ENCODE measurements at regions not wholly inside any gene's neighbourhood (a gene's known extent, or its start where the extent isn't known, plus 50 kb on each side); places are given as distances from the start of the nearest gene placed in this dataset.

DNA sequence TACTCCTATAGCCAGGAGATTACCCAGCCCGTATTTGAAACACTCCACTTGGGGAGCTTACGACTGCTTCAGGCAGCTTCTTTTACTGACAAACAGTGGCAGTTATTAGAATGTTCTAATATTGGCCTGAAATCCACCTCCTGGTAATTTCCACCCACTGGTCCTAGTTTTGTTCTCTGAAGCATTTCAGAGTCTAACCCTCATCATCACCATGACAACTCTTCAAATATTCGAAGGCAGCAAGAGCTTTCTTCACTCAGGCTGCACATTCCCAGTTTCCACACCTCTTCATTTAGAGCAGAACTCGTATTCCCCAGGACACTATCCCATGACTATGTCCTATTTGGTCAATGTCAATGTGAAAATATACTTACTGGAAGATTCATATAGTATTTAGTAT, 325.6 kb downstream of the UBE3D start:
- DNase-seq (ENCODE audit: low spot score), result no peak

DNA sequence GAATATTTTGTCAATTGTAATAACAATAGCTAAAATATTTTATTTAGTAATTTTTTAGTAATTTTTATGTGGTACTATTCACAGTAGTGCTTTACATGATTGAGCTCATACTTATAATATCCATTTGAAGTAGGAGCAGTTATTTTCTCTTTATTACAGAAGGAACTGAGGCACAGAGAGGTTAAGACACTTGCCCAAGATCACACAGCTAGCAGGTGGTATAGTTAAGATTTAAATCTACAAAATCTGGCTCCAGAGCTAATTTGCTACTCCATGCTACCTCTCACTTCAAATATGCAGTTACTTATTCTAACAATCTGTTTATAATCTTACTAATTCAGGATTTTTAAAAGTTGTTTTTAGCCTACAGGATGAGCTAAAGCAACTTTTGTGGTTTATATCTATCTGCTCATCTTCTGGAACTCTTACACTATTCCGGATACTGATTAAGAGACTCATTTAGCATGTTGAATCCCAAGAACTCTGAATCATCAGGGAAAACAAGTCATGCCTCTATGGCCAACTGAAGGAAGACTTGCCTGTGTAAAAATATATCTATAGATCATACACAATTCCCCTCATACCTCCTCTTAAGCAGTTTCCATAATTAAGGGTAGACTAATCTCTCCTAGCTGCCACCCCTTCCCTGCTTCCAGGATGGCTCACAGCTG, 324.2 kb downstream of the UBE3D start:
- no peak for DNase-seq (ENCODE audit: low spot score)

GRCh38 chr6:82741996-82742385, 323.6 kb downstream of the UBE3D start:
- no peak for DNase-seq (ENCODE audit: low spot score)

GRCh38 chr6:82744286-82745015, 321.2 kb downstream of the UBE3D start:
- DNase-seq (ENCODE audit: low spot score), result no peak

DNA sequence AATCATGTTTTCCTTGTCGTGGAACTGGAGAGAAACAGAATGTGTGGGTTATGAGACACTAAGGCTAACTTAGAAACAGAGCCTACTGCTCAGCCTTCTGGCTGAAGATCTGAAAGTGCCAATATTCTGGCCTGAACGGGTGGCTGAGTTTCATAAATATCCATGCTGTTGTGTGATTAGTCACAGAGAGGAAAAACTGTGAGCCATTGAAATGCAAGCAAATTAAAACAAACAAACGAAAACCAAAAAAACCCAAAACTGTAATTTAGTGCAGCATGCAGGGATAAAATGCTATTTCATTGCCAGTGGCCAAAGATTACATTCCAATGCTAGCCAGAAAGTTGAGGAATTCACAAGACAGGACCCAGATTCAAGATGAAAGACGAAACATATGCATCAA, 315.1 kb downstream of the UBE3D start:
- DNase-seq (ENCODE audit: low spot score), result no peak

DNA sequence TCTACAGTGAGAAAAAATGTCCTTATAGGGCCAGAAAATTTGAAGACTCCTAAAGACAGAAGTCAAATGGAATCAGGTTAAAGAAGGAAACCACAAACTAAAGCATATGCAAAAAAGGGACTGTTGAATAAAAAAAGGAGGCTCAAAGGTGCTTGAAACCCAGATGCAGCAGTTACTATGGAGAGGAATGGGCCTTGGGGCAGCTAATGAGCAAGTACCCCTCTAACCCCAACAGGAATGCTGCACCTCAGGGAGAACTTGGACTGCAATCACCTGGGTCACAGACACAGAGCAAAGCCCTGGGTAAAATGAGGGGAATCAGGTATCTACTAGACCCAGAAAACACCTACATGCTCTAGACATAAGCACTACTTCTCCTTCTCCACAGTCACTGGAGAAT, 313.9 kb downstream of the UBE3D start:
- no peak for DNase-seq (ENCODE audit: low spot score)

- no peak for DNase-seq (ENCODE audit: low spot score)
Measured at GRCh38 chr6:82761674-82762345, 303.8 kb downstream of the UBE3D start.

DNA sequence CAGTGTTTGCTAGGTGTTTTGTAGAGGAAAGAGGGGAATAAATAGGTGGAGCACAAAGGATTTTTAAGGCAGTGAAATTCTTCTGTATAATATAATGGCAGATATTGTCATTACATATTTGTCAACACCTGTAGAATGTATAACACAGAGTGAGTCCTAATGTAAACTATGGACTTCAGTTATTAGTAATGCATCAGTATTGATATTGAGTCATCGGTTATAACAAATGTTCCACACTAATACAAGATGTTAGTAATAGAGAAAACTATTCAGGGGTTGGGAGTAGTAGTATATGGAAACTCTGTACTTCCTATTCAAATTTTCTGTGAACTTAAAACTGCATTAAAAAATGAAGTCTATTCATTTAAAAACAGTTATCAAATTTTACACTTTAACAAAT, 299.2 kb downstream of the UBE3D start:
- DNase-seq (ENCODE audit: low spot score), result no peak

DNA sequence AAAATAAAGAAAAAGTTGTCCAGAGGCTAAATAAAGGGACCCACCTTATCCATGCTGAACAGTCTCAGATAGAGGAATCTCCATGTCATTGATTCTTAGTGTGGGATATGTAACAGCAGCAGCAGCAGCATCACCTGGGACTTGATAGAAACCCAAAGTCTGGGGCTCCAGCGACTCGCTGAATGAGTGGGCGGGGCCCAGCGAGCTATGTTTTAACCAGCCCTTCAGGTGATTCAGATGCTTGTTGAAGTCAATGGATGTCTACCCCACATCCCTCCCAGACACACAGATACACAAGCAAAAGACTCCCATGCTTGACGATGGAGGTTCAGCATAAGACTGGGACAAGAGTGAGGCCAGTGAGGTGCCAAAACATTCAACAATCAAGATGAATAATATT, 298.6 kb downstream of the UBE3D start:
- no peak for DNase-seq (ENCODE audit: low spot score)

DNA sequence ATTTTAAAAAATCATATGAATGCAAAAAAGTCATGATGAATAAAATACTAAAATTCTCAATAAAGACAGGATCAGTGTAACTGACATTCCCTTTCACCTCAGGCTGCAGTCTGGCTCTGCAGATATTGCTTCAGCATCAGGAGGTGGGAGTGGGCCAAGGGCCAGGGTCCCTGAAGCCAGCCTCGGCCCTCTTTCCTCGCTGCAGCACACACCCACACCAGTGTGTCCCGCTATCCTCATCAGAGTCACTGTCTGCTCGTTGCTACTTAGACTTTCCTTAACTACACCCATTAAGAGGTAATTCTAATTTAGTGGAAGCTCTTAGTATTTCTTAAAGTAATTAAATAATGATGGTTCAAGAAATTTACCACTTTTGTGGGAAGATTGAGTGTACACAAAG, 298.2 kb downstream of the UBE3D start:
- DNase-seq (ENCODE audit: low spot score), result no peak

- no peak for DNase-seq (ENCODE audit: low spot score)
Measured at GRCh38 chr6:82772851-82773717, 292.6 kb downstream of the UBE3D start.

- no peak for DNase-seq (ENCODE audit: low spot score)
Measured at GRCh38 chr6:82775361-82775760, 290.3 kb downstream of the UBE3D start.

GRCh38 chr6:82775981-82776380, 289.7 kb downstream of the UBE3D start:
- DNase-seq (ENCODE audit: low spot score), result no peak

- DNase-seq (ENCODE audit: low spot score), result no peak
Measured at GRCh38 chr6:82779041-82779440, 286.6 kb downstream of the UBE3D start.

DNA sequence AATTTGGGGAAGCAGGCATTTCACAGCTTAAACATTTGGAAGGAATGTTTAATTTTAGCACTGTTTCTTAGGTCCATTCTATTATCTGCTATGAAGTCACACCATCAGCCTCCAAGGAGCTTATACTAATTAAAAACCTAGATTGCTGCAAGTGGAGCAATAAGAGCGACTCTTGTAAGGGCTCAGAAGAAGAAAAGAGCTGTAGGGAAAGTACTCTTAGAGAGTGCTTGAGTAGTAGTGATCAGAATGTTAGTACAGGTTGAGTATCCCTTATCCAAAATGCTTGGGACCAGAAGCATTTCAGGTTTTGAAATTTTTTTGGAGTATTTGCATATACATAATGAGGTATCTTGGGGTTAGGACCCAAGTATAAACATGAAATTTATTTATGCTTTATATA, 285.3 kb downstream of the UBE3D start:
- no peak for DNase-seq (ENCODE audit: low spot score)

GRCh38 chr6:82781620-82782204, 283.9 kb downstream of the UBE3D start:
- no peak for DNase-seq (ENCODE audit: low spot score)

GRCh38 chr6:82783587-82784236, 281.9 kb downstream of the UBE3D start:
- DNase-seq (ENCODE audit: low spot score), result no peak

GRCh38 chr6:82785206-82785605, 280.4 kb downstream of the UBE3D start:
- DNase-seq (ENCODE audit: low spot score), result no peak

- peak; percentile 53 for DNase-seq (ENCODE audit: low spot score)
Measured at GRCh38 chr6:82786248-82786647, 279.4 kb downstream of the UBE3D start.

GRCh38 chr6:82795940-82796339, 269.7 kb downstream of the UBE3D start:
- no peak for DNase-seq (ENCODE audit: low spot score)

DNA sequence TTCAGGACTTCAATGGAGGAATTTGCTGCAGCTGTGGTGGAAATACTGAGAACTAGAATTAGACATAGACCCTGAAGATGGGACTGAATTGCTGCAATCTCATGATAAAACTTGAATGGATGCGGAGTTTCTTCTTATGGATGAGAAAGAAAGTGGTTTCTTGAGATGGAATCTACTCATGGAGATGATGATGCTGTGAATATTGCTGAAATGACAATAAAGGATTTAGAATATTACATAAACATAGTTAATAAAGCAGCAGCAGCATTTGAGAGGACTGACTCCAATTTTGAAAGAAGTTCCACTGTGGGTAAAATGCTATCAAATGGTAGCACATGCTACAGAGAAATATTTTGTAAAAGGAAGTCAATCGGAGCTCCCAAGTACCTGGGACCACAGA, 264.6 kb downstream of the UBE3D start:
- DNase-seq (ENCODE audit: low spot score), result no peak

All from kidney tubule cell (primary cell).